HG03520 (cell line): ENCODE measurements at regions not wholly inside any gene's neighbourhood (a gene's known extent, or its start where the extent isn't known, plus 50 kb on each side); places are given as distances from the start of the nearest gene placed in this dataset.
"Not testable (repeated sequence)": the region's sequence is repeated elsewhere in the genome, so short reads cannot be mapped to it uniquely, and the experiment has no call there.

ENCODE experiments used
- ATAC-seq: cut with Tn5 transposase; IDR thresholded peaks from one replicate; pipeline ENCODE4 v1.9.1; 2021; ENCODE audit warnings: mild to moderate bottlenecking, moderate library complexity; ENCODE audit not compliant: unreplicated experiment

- no peak for ATAC-seq
These were observed 156.8 kb upstream of the STS start for GRCh38 chrX:6990552-6991193.

- no peak for ATAC-seq
These were observed 157.7 kb upstream of the STS start for GRCh38 chrX:6989858-6990257.

GRCh38 chrX:6988694-6989093 is 158.8 kb upstream of the STS start:
- not testable (repeated sequence) for ATAC-seq

- no peak for ATAC-seq
These were observed 160.6 kb upstream of the STS start for GRCh38 chrX:6986915-6987314.

GRCh38 chrX:6985537-6985936 is 162.0 kb upstream of the STS start:
- ATAC-seq = no peak

GRCh38 chrX:6983207-6983955 is 164.1 kb upstream of the STS start:
- ATAC-seq = no peak

- ATAC-seq = no peak
These were observed 165.7 kb upstream of the STS start for GRCh38 chrX:6981718-6982406.

GRCh38 chrX:6980981-6981380 is 166.5 kb upstream of the STS start:
- ATAC-seq = no peak

GRCh38 chrX:6968231-6968630 is 179.3 kb upstream of the STS start:
- ATAC-seq = no peak

- no peak for ATAC-seq
These were observed 181.8 kb upstream of the STS start for GRCh38 chrX:6965729-6966128.

- no peak for ATAC-seq
These were observed 185.5 kb upstream of the STS start for GRCh38 chrX:6962006-6962355.

GRCh38 chrX:6961286-6962005 is 186.1 kb upstream of the STS start:
- no peak for ATAC-seq

- ATAC-seq = no peak
These were observed 188.5 kb upstream of the STS start for GRCh38 chrX:6959006-6959405.

- no peak for ATAC-seq
These were observed 192.7 kb upstream of the STS start for GRCh38 chrX:6954836-6955235.

GRCh38 chrX:6946168-6946567 is 201.3 kb upstream of the STS start:
- ATAC-seq = no peak

- ATAC-seq = no peak
These were observed 206.5 kb upstream of the STS start for GRCh38 chrX:6941041-6941440.

GRCh38 chrX:6932942-6933341 is 214.6 kb upstream of the STS start:
- not testable (repeated sequence) for ATAC-seq

- ATAC-seq = no peak
These were observed 217.1 kb upstream of the STS start for GRCh38 chrX:6930307-6930849.

- ATAC-seq = no peak
These were observed 223.0 kb upstream of the STS start for GRCh38 chrX:6924443-6925077.

GRCh38 chrX:6917666-6918065 is 229.8 kb upstream of the STS start:
- no peak for ATAC-seq

- no peak for ATAC-seq
These were observed 237.3 kb upstream of the STS start for GRCh38 chrX:6910218-6910617.
